ENCODE measurements at regions not wholly inside any gene's neighbourhood (a gene's known extent, or its start where the extent isn't known, plus 50 kb on each side); places are given as distances from the start of the nearest gene placed in this dataset.
A peak's percentile ranks its signal among the peaks of the same experiment; 100 is the strongest.

DNA sequence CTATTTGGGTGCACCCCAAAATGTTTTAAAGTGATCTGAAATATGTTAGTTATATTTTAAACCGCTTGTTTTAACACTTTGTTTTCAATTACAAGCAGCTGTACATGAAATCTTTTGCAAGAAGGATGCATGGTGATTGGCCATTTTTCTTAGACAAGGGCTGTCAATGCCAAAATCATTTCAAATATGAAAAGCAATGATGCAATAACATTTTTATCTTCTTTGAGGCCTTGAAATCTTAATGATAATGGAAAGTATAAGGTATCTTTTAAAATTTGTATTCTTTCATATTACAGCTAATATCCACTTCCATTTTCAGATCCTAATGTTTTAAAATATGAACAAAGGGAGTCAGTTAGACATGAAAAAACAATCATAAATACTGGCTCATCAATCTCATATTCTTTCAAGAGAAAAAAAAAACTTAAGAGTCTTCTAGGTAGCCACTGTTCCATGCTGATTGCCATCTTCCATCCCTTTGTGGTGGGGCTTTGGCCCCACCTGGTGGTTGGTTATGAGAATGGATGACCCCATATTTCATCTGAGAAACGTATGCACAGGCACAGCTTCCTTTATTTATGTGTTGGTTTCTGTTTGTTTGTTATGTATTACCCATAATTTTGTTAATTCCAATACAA is 330.3 kb upstream of the MIR17HG start:
- TF ChIP-seq CTCF (conservative IDR thresholded peaks at IDR 0.05; ENCODE audit: low read depth, low read length) = peak; percentile 81
- TF ChIP-seq EZH2 (IDR thresholded peaks at IDR 0.05; ENCODE audit: borderline replicate concordance, low read depth, low read length, poor library complexity, severe bottlenecking) = no peak

All from A673 (cell line).